Liver (tissue), 3 donors: ENCODE measurements at regions not wholly inside any gene's neighbourhood (a gene's known extent, or its start where the extent isn't known, plus 50 kb on each side); places are given as distances from the start of the nearest gene placed in this dataset.

Experiments used
- CTCF ChIP-seq: fragments of 150-350 bp; IDR thresholded peaks from 2 replicates; pipeline ENCODE4 v1.5.1; 2017; ENCODE audit warnings: improper control_type of control experiment, low read depth, low read length; ENCODE audit not compliant: missing input control
- MAX ChIP-seq: IDR thresholded peaks from 2 replicates; pipeline ENCODE4 v1.6.1; 2016; ENCODE audit warnings: antibody characterized with exemption
- SP1 ChIP-seq: IDR thresholded peaks from 2 replicates; pipeline ENCODE4 v1.6.1; 2018; ENCODE audit warnings: antibody characterized with exemption, mild to moderate bottlenecking
- TAF1 ChIP-seq: conservative IDR thresholded peaks from 2 replicates; pipeline ENCODE4 v1.6.1; 2016; ENCODE audit warnings: antibody characterized with exemption, mild to moderate bottlenecking
- YY1 ChIP-seq: IDR thresholded peaks from 2 replicates; pipeline ENCODE4 v1.6.1; 2016; ENCODE audit warnings: antibody characterized with exemption, mild to moderate bottlenecking
- ZBTB33 ChIP-seq: IDR thresholded peaks from 2 replicates; pipeline ENCODE4 v1.6.1; 2016; ENCODE audit warnings: antibody characterized with exemption
- donor health status: healthy.
- donor health status: healthy.

GRCh38 chr2:31811482-31811881, 199.3 kb downstream of the MEMO1 start:
- no peak for TF ChIP-seq TAF1
- TF ChIP-seq ZBTB33, result no peak
- no peak for TF ChIP-seq SP1
- no peak for TF ChIP-seq CTCF
- TF ChIP-seq YY1, result no peak
- no peak for TF ChIP-seq MAX
